T-helper 1 cell treated with Interleukin-12 subunit alpha and Interleukin-12 subunit beta and Interleukin-4 antibody, amounts not matched to agents 30 ng/mL and 1 ng/mL, for 36 hours (primary cell): ENCODE measurements at regions not wholly inside any gene's neighbourhood (a gene's known extent, or its start where the extent isn't known, plus 50 kb on each side); places are given as distances from the start of the nearest gene placed in this dataset.
"Not testable (repeated sequence)": the region's sequence is repeated elsewhere in the genome, so short reads cannot be mapped to it uniquely, and the experiment has no call there.

Experiments
- intact Hi-C: fragments of 100-400 bp; cut with micrococcal nuclease; formaldehyde crosslinking; loops from one replicate; pipeline ENCODE4 v1.15.1; 2024

DNA sequence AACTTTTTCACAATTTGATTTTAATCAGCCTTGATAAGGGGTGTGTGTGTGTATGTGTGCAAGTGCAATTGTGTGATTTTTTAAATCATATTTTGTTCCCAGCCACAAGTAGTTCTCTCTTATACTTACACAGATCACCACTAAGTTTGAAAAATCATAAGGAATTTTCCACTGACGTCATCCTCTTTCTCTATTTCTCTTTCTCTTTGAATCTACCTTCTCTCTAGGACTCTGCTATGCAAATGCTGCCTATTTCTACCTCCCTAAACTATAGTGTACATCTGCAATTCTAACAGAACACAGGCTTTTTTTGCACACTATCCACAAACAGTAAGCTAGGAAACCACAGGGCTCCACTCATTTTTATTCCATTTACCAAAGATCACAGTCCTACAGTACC lies 254.6 kb upstream of the CYLC2 start:
- intact Hi-C loops, result no loop called here

- intact Hi-C loops, result no loop called here
These were observed 266.2 kb upstream of the CYLC2 start for GRCh38 chr9:102728946-102729345.

- intact Hi-C loops, result no loop called here
These were observed 280.9 kb upstream of the CYLC2 start for GRCh38 chr9:102714184-102714583.

- intact Hi-C loops, result not testable (repeated sequence)
These were observed 282.2 kb upstream of the CYLC2 start for GRCh38 chr9:102712910-102713309.

GRCh38 chr9:102700936-102701335 lies 294.2 kb upstream of the CYLC2 start:
- intact Hi-C loops, result no loop called here

- intact Hi-C loops, result no loop called here
These were observed 325.9 kb upstream of the CYLC2 start for GRCh38 chr9:102669220-102669619.

GRCh38 chr9:102652471-102652870 lies 342.7 kb upstream of the CYLC2 start:
- intact Hi-C loops, result no loop called here

- intact Hi-C loops, result no loop called here
These were observed 344.2 kb upstream of the CYLC2 start for GRCh38 chr9:102650896-102651295.

DNA sequence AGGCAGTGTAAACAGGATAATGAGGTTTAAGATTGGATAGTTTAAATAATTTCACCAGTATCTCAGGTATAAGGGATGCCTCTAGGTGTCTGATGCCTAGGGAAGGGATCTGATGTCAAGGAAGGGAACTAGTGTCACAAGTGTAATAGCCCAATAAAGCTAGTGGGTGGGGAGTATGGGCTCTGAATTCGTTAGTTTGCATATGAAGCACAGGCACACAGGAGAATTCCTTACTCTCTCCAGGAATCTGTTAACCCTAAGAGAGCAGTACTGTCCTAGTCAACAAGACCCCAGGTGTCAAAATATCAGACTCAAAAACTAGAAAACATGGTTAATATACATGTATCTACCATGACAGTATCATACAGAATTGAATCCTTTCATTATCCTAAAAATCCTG lies 352.5 kb upstream of the CYLC2 start:
- intact Hi-C loops, result no loop called here

DNA sequence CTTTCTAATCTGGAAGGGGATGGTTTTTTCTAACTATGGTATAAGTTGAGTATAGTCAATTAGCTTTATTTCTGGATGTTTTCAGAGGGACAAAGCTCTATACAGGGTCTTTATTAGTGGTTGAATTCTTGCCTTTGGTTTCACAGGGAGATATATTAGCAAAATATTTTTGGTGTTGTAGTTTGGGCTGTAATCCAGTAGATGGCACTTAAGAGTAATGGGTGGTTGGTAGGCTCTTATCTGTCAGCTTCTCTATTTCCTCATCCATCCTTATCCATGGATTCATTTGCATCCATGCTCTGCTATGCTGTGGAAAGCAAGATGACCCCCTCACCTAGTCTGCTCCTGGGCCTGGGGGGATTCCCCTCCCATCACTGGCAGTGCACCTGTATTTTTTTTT lies 363.6 kb upstream of the CYLC2 start:
- intact Hi-C loops, result loop anchor here (2.0 kb wide), 1 partner anchor 1755 kb away; no protein-coding TSS in a partner anchor

DNA sequence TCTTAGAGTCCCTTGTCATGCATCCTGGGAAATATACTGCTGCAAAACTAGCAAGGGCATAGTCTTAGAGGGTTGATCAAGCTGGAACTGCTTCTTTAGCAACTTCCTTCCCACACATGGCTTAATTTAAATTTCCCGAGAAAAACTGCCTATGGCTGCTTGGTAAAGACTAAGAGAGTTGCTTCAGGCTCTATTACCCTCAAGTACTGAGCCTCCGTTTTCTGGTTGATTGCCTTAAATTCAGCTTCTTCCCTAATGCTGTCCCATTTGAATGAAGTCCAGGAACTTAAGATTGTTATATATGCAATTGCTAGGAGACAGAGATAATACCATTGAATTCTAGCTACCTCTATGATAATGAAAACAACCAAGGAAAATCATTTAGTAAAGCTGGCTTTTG lies 385.7 kb upstream of the CYLC2 start:
- intact Hi-C loops, result no loop called here

DNA sequence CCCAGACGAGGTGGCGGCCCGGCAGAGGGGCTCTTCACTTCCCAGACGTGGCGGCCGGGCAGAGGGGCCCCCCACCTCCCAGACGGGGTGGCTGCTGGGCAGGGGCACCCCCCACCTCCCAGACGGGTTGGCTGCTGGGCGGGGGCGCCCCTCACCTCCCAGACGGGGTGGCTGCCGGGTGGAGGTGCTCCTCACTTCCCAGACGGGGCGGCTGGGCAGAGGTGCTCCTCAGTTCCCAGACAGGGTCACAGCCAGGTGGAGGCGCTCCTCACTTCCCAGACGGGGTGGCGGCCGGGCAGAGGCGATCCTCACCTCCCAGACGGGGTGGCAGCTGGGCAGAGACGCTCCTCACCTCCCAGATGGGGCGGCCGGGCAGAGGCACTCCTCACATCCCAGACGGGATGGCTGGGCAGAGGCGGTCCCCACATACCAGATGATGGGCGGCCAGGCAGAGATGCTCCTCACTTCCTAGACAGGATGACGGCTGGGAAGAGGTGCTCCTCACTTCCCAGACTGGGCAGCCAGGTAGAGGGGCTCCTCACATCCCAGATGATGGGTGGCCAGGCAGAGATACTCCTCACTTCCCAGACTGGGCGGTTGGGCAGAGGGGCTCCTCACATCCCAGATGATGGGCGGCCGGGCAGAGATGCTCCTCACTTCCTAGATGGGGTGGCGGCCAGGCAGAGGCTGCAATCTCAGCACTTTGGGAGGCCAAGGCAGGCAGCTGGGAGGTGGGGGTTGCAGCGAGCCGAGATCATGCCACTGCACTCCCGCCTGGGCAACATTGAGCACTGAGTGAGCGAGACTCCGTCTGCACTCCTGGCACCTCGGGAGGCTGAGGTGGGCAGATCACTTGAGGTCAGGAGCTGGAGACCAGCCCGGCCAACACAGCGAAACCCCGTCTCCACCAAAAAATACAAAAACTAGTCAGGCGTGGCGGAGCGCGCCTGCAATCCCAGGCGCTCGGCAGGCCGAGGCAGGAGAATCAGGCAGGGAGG lies 391.6 kb upstream of the CYLC2 start:
- intact Hi-C loops, result not testable (repeated sequence)

DNA sequence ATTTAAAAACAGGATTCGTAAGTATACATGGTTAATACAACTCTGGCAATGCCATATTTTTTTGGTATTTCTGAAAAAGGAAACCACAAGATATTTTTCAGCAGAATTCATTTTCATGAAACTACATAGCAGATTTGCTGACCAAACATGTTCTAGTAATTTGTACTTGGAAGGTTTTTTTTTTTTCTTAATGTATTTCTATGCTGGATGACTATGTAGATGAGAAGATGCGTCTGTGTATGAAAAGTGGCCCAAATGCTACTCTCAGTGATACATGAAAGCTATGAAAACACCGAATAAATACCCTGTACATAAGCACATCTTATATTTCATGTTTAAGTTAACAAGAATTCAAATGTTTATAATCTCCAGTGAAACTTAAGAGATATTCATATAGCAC lies 400.9 kb upstream of the CYLC2 start:
- intact Hi-C loops, result no loop called here

DNA sequence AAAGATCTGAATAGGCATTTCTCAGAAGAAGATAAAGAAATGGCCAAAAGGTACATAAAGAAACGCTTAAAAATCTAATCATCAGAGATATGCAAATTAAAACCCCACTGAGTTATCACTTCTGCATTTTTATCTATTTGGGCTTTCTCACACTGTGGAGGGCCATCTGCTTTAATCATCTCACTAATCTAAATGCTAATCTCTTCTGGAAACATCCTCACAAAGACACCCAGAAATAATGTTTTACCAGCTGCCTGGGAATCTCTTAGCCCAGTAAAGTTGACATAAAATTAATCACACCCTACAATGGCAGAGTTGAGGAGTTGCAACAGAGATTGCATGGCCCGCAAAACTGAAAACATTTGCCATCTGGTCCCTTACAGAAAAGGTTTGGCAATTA lies 407.9 kb upstream of the CYLC2 start:
- intact Hi-C loops, result no loop called here

- intact Hi-C loops, result no loop called here
These were observed 425.7 kb upstream of the CYLC2 start for GRCh38 chr9:102569436-102569835.

DNA sequence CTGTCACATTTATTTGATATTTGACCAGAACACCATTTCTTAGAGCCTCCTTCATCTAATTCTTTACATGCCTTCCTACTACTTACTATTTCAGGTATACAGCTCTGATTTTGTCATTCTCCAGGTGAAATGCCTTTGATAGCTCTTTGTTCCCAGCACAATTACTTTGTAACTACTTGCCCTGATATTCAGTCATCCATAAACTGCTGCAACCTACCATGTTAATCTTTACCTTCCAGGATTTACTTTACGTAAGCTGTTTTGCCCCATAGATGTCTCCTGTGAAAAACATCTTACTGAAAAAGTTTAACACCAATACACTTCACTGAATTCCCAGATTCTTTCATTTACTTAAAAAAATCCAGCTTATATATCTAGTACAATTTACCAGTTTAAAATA lies 443.8 kb upstream of the CYLC2 start:
- intact Hi-C loops, result no loop called here

DNA sequence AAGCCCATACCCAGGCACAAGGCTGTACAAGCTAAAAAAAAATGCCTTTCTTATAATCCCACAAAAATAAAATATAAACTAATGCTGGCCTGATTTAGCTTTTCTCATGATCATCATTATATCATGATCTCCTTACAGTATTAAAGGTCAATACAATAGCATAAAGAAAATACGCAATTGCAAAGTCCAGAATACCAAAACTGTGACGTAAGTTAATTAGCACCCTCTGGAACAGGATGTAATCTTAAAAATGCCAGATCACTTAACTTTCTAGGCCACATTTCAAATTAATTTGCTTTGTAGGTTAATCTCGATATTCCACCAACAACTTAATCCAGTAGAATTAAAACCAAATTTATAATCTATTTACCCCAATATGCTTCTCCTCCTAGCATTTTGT lies 444.2 kb upstream of the CYLC2 start:
- intact Hi-C loops, result no loop called here

GRCh38 chr9:102550266-102550665 lies 444.9 kb upstream of the CYLC2 start:
- intact Hi-C loops, result no loop called here

DNA sequence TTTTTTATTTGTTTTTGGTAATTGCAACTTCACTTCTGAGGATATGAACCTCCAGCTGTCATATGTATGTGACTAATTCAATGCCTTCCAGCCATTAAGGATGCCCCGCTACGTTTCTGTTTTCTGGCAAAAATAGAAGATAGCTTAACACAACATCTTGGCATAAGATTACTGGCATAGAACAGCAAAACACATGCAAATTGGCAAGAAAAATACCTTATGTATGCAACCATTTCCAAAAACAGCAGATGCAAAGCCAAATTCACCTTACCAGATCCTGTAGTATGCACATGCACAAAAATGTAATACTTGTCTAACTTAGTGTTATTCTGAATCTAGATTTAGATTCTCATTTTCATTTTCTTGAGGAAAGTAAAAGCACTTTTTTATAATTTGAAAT lies 461.1 kb upstream of the CYLC2 start:
- intact Hi-C loops, result no loop called here

GRCh38 chr9:102521097-102521755 lies 473.9 kb upstream of the CYLC2 start:
- intact Hi-C loops, result loop anchor here (2.0 kb wide), 1 partner anchor 20 kb away; no protein-coding TSS in a partner anchor

DNA sequence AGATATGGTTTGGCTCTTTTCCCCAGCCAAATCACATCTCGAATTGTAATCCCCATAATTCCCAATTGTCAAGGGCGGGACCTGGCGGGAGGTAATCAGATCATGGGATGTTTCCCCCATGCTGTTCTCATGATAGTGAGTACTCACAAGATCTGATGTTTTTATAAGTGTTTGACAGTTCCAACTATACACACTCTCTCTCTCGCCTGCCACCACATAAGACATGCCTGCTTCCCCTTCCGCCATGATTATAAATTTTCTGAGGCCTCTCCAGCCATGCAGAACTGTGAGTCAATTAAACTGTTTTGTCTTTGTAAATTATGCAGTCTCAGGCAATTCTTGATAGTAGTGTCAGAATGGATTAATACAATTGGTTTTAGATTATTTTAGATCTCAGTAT lies 475.7 kb upstream of the CYLC2 start:
- intact Hi-C loops, result no loop called here

GRCh38 chr9:102518324-102518723 lies 476.8 kb upstream of the CYLC2 start:
- intact Hi-C loops, result no loop called here

GRCh38 chr9:102514541-102514940 lies 480.6 kb upstream of the CYLC2 start:
- intact Hi-C loops, result no loop called here
